IPS-NIHi7 (cell line): ENCODE measurements at regions not wholly inside any gene's neighbourhood (a gene's known extent, or its start where the extent isn't known, plus 50 kb on each side); places are given as distances from the start of the nearest gene placed in this dataset.
"Not testable (repeated sequence)": the region's sequence is repeated elsewhere in the genome, so short reads cannot be mapped to it uniquely, and the experiment has no call there.

Experiments
- DNase-seq: peaks from one replicate; pipeline ENCODE4 v3.0.0; 2012; ENCODE audit warnings: mixed read lengths; ENCODE audit errors: extremely low spot score

- DNase-seq: no peak
Measured at GRCh38 chr14:84064316-84065125, 1465.4 kb upstream of the FLRT2 start.

GRCh38 chr14:84065811-84066210 lies 1464.1 kb upstream of the FLRT2 start:
- DNase-seq: no peak

- DNase-seq: no peak
Measured at GRCh38 chr14:84068288-84068687, 1461.7 kb upstream of the FLRT2 start.

GRCh38 chr14:84071061-84071460 lies 1458.9 kb upstream of the FLRT2 start:
- DNase-seq: no peak

- DNase-seq: no peak
Measured at GRCh38 chr14:84074626-84075025, 1455.3 kb upstream of the FLRT2 start.

- no peak for DNase-seq
Measured at GRCh38 chr14:84080944-84081343, 1449.0 kb upstream of the FLRT2 start.

- DNase-seq: no peak
Measured at GRCh38 chr14:84084056-84084630, 1445.8 kb upstream of the FLRT2 start.

GRCh38 chr14:84085493-84085892 lies 1444.5 kb upstream of the FLRT2 start:
- no peak for DNase-seq

GRCh38 chr14:84086714-84087113 lies 1443.2 kb upstream of the FLRT2 start:
- no peak for DNase-seq

GRCh38 chr14:84087986-84088531 lies 1441.9 kb upstream of the FLRT2 start:
- no peak for DNase-seq

GRCh38 chr14:84090837-84091236 lies 1439.1 kb upstream of the FLRT2 start:
- DNase-seq: no peak

GRCh38 chr14:84095681-84096080 lies 1434.3 kb upstream of the FLRT2 start:
- no peak for DNase-seq

GRCh38 chr14:84098261-84098660 lies 1431.7 kb upstream of the FLRT2 start:
- DNase-seq: no peak

- DNase-seq: not testable (repeated sequence)
Measured at GRCh38 chr14:84099560-84099959, 1430.4 kb upstream of the FLRT2 start.

- no peak for DNase-seq
Measured at GRCh38 chr14:84107835-84108343, 1422.1 kb upstream of the FLRT2 start.

GRCh38 chr14:84108746-84109457 lies 1421.0 kb upstream of the FLRT2 start:
- DNase-seq: no peak

GRCh38 chr14:84112589-84112988 lies 1417.4 kb upstream of the FLRT2 start:
- DNase-seq: no peak

GRCh38 chr14:84125676-84126075 lies 1404.3 kb upstream of the FLRT2 start:
- DNase-seq: no peak

GRCh38 chr14:84127495-84127894 lies 1402.4 kb upstream of the FLRT2 start:
- DNase-seq: no peak

GRCh38 chr14:84128050-84128449 lies 1401.9 kb upstream of the FLRT2 start:
- no peak for DNase-seq

GRCh38 chr14:84129007-84129406 lies 1400.9 kb upstream of the FLRT2 start:
- no peak for DNase-seq

- DNase-seq: no peak
Measured at GRCh38 chr14:84129941-84130340, 1400.0 kb upstream of the FLRT2 start.
